KMS-11 (cell line): ENCODE measurements at regions not wholly inside any gene's neighbourhood (a gene's known extent, or its start where the extent isn't known, plus 50 kb on each side); places are given as distances from the start of the nearest gene placed in this dataset.

ENCODE experiments used
- H2AFZ ChIP-seq: fragments of 200-600 bp; sonication (generic); 2 replicates; pipeline ENCODE4 v1.6.1; 2016; ENCODE audit warnings: antibody characterized with exemption, mixed run types, low read depth
- H3K27ac ChIP-seq: fragments of 200-600 bp; sonication (generic); 2 replicates; pipeline ENCODE4 v1.6.1; 2016; ENCODE audit warnings: mild to moderate bottlenecking, mixed run types
- H3K27me3 ChIP-seq: fragments of 200-600 bp; sonication (generic); 2 replicates; pipeline ENCODE4 v1.6.1; 2017; ENCODE audit warnings: mild to moderate bottlenecking, low read depth, mixed run types, moderate library complexity; ENCODE audit not compliant: insufficient read depth
- H3K36me3 ChIP-seq: fragments of 200-600 bp; sonication (generic); 2 replicates; pipeline ENCODE4 v1.6.1; 2017; ENCODE audit warnings: mild to moderate bottlenecking, mixed run types; ENCODE audit not compliant: insufficient read depth
- H3K4me1 ChIP-seq: fragments of 200-600 bp; sonication (generic); 2 replicates; pipeline ENCODE4 v1.6.1; 2016; ENCODE audit warnings: mild to moderate bottlenecking, low read depth, mixed run types; ENCODE audit not compliant: poor library complexity, severe bottlenecking
- H3K4me2 ChIP-seq: fragments of 200-600 bp; sonication (generic); 2 replicates; pipeline ENCODE4 v1.7.0; 2016; ENCODE audit warnings: mild to moderate bottlenecking, mixed run types
- H3K4me3 ChIP-seq: fragments of 200-600 bp; sonication (generic); IDR thresholded peaks from 2 replicates; pipeline ENCODE4 v1.6.1; 2017; ENCODE audit warnings: low read depth, low read length, mixed read lengths; ENCODE audit not compliant: insufficient read depth
- H3K79me2 ChIP-seq: fragments of 200-600 bp; sonication (generic); 2 replicates; pipeline ENCODE4 v1.6.1; 2016; ENCODE audit warnings: low read depth, mixed run types; ENCODE audit not compliant: insufficient read depth
- H3K9ac ChIP-seq: fragments of 200-600 bp; sonication (generic); 2 replicates; pipeline ENCODE4 v1.6.1; 2016; ENCODE audit warnings: mild to moderate bottlenecking, mixed run types
- H4K20me1 ChIP-seq: fragments of 200-600 bp; sonication (generic); 2 replicates; pipeline ENCODE4 v1.6.1; 2016; ENCODE audit warnings: mild to moderate bottlenecking, mixed run types; ENCODE audit not compliant: insufficient read depth
- CTCF ChIP-seq: fragments of 200-600 bp; sonication (generic); conservative IDR thresholded peaks from 2 replicates; pipeline ENCODE4 v1.6.1; 2017; ENCODE audit warnings: low read depth, mild to moderate bottlenecking, antibody characterized with exemption, low read length, moderate library complexity, mixed read lengths

DNA sequence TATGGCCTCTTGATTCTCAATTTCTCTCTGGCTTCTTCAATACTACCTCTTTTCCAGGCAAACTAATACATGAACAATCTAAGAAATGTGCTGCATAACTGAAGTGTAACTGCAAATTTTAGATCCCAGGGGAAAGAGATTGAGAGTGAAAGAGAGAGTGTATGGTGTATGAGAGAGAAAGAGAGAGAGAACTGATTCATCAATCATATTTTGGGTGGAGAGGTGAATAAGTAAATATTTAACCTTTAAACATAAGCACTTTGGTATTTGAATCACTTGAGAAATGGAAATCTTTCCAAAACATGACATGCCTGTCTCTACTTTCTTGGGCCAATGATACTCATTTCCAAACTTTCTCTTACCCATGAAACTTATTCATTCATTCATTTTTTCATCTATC, 147.2 kb upstream of the DIPK2B start:
- Histone ChIP-seq H2AFZ (no peak overlapping the region), H4K20me1 (no peaks in the 10 kb centered on the region), H3K79me2 (no peaks in the 10 kb centered on the region), H3K9ac (no peak overlapping the region), H3K36me3 (no peaks in the 10 kb centered on the region), H3K4me2 (no peak overlapping the region), H3K27me3 (no peaks in the 10 kb centered on the region), H3K27ac (no peak overlapping the region), H3K4me3 (no peak overlapping the region), H3K4me1 (no peaks in the 10 kb centered on the region)
- TF ChIP-seq CTCF, result no peak

GRCh38 chrX:45344594-45344993, 143.9 kb upstream of the DIPK2B start:
- H3K27me3 ChIP-seq, result no peaks in the 10 kb centered on the region
- H3K27ac ChIP-seq, result no peak overlapping the region
- H3K9ac ChIP-seq, result no peak overlapping the region
- no peak overlapping the region for H3K4me2 ChIP-seq
- H3K79me2 ChIP-seq, result no peaks in the 10 kb centered on the region
- no peaks in the 10 kb centered on the region for H4K20me1 ChIP-seq
- H2AFZ ChIP-seq, result no peak overlapping the region
- H3K4me3 ChIP-seq, result no peak overlapping the region
- no peak for TF ChIP-seq CTCF
- no peaks in the 10 kb centered on the region for H3K36me3 ChIP-seq
- H3K4me1 ChIP-seq, result no peaks in the 10 kb centered on the region

GRCh38 chrX:45329217-45329616, 128.5 kb upstream of the DIPK2B start:
- Histone ChIP-seq H3K4me3 (no peak overlapping the region), H3K36me3 (no peaks in the 10 kb centered on the region), H3K9ac (no peak overlapping the region), H4K20me1 (no peaks in the 10 kb centered on the region), H3K4me2 (no peak overlapping the region), H3K27ac (no peak overlapping the region), H3K79me2 (no peaks in the 10 kb centered on the region), H2AFZ (no peak overlapping the region), H3K4me1 (no peaks in the 10 kb centered on the region), H3K27me3 (no peaks in the 10 kb centered on the region)
- no peak for TF ChIP-seq CTCF

DNA sequence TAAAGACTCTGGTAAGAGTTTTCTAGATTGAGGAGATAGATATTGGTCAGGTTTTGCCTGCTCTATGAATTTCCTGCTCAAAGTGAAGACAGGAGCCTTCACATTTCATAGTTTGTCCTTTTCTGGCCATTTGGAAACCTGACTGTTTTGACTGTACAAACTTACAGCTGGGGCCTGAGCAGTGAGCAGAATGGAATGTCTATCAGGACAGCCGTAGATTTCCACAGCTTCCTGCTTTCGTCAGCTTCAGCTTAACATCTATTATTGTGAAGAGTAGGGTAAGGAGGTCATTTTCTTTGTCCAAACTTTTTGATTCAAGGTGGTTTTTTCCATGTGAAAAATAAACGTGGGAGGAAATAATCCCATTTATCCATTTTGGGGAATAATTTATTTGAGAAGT, 124.3 kb upstream of the DIPK2B start:
- Histone ChIP-seq H3K27ac (no peak overlapping the region), H4K20me1 (no peaks in the 10 kb centered on the region), H3K4me1 (no peaks in the 10 kb centered on the region), H3K79me2 (no peaks in the 10 kb centered on the region), H3K9ac (no peak overlapping the region), H3K4me2 (no peak overlapping the region), H3K27me3 (no peaks in the 10 kb centered on the region), H2AFZ (no peak overlapping the region), H3K4me3 (no peak overlapping the region), H3K36me3 (no peaks in the 10 kb centered on the region)
- no peak for TF ChIP-seq CTCF

- H3K27me3 ChIP-seq, result no peaks in the 10 kb centered on the region
- H3K4me2 ChIP-seq, result no peak overlapping the region
- no peaks in the 10 kb centered on the region for H3K4me1 ChIP-seq
- no peak overlapping the region for H3K27ac ChIP-seq
- no peak overlapping the region for H3K4me3 ChIP-seq
- no peaks in the 10 kb centered on the region for H3K79me2 ChIP-seq
- no peak overlapping the region for H3K9ac ChIP-seq
- no peaks in the 10 kb centered on the region for H3K36me3 ChIP-seq
- no peak overlapping the region for H2AFZ ChIP-seq
- H4K20me1 ChIP-seq, result no peaks in the 10 kb centered on the region
- TF ChIP-seq CTCF, result no peak
These were observed 122.7 kb upstream of the DIPK2B start for GRCh38 chrX:45323387-45323786.
